NCI-H1105 (cell line): ENCODE measurements at regions not wholly inside any gene's neighbourhood (a gene's known extent, or its start where the extent isn't known, plus 50 kb on each side); places are given as distances from the start of the nearest gene placed in this dataset.

Experiments used
- DNase-seq: peaks from one replicate; lab custom pipeline; 2025; lab: John Stamatoyannopoulos, UW

GRCh38 chr16:73448970-73449369 lies 401.0 kb upstream of the ZFHX3 start:
- no peak for DNase-seq

DNA sequence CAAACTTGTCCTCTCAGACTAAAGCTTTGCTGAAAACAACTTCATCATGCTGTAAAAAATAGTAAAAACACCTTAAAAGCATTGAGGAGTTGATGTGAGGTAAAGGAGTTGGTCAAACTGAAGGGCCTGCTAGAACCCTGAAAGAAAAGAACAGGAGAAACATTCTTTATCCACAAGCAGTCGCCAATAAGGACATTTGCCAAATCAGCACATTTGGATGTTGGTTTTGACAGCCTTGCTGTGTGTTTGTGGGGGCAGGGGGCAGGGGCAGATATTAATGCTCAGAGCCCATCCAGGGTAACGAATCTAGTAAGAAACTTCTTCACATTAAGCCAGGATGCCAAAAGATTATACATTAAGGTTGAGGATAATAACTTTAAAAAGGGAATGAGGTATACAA lies 399.9 kb upstream of the ZFHX3 start:
- no peak for DNase-seq

- DNase-seq, result no peak
These were observed 386.7 kb upstream of the ZFHX3 start for GRCh38 chr16:73434621-73435020.

DNA sequence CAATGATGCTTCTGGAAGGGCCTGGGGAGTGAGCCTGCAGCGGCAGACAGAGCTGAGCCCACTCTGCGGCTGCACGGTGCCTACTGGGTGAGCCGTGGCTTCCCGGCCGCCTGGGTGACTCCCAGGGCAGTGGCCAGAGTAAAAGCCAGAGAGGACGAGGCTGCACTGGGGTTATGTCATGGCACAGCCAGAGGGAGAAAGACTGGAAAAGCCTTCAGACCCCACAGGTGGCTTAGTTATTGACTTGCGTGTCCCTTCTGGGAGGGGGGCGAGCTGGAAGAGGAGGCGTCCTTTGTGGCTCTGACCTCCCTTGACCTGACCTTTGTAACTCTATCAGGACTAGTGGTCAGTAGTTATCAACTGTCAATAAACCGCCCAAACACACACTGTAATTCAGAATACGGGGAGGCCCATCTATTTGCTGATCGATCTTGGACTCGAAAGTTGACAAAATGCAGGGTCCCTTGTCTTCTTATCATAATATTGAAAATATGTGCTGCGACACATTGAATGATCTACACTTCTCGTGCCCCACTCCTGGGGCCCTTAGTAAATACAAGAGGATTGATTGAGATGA lies 385.9 kb upstream of the ZFHX3 start:
- no peak for DNase-seq

DNA sequence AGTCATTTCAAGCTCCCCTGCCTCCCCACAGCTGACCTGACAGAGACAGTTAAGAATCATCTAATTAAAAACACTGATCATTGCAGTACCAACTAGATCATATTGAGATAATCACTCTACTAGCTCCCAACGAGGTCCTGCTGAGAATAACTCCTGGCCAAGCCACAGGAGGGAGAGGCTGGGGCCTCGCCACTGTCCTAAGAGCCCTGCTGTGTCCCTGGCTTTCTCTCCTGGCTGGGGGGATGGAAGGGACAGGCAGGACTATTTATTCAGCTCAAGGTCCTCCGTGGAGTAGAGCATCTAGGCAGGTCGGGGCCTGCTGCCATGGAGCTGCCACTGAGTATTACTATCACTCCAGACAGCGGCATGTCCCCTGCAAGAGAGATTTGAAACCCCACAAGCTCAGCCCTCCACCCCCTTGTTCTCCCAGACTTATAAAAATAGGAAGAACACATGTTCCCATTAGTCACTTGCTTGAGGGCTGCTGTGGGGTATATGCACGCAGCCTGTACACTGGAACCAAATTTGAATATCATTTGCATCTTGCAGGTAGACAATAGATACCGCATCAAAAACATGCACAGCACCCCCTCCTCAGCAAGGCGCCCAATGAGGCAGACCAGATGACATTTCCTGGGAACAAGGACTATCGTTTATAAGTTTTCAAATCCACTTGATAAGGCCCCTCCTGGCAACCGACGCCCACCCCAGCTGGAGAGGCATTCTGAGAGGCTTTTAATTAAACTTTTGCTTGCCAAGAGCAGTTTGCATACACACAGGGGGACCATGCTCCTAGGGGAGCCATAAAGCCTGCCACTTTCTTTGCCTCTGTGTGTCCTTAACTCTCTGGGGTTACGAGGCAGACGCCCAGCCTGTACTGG lies 385.2 kb upstream of the ZFHX3 start:
- DNase-seq, result peak; percentile 6

DNA sequence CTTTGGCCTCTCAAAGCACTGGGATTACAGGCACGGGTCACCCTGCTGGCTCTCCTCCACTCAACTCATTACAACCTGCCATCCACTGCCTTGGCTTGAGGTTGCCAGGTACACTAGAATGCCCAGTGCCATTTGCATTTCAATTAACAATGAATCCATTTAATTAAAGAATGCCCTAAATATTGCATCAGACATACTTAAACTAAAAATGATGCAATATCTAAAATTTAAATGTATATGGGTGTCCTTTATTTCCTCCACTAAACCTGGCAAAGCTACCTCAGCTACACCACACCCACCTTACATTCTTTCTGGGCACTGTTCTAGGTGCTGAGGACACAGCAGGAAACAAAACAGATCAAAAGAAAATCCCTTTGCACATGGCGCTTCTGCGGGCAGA lies 382.2 kb upstream of the ZFHX3 start:
- DNase-seq, result no peak

- DNase-seq, result no peak
These were observed 380.2 kb upstream of the ZFHX3 start for GRCh38 chr16:73428121-73428520.

DNA sequence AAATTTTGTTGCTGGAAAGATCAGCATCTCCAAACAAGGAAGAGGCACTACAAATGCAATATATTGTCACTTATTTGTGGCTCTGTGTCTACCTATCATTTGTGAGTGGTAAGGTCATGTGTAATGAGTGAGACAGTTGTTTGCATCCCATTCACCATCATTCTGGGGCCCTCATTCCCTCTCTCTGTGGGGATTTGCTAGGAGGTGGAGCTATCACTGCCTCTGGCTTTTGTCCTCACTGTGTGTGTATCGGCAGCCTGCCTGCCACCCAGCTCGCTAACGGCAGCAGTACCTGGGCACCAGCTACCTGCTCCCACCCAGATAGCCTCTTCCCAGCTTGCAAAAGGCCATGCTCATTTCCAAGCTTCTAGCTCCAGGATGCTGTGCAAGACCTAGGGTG lies 379.2 kb upstream of the ZFHX3 start:
- no peak for DNase-seq

DNA sequence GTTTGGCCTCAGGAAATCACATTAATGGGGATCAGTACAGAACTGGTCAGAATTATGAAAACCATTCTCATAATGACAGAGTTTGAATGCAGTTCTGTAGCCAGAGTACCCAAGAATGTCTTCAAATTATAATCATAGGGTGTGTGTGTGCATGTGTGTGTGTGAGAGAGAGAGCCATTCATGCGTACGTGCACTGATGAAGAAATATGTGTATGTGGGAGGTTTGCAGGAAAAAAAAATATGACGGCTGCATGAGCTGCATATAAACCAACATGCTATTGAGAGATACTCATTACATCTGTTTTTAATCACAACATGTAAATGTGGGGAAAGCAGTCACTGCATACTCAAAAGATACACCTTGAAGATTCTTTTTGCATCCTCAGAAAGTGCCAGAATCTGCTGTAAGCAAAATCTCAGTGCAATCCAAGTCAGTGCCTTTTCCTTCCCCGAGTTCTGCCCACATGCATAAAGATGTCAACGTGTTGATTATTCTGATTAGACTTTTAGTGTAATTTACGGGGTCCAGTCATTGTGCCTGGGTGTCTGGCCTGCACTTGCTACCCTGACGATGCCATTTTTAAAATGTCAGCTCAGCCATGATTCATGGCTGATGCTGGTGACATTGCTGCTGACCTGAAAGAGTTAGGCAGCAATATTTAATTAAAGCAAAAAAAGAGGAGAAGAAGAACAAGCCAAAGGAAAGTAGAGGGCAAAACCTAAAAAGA lies 378.7 kb upstream of the ZFHX3 start:
- no peak for DNase-seq

- DNase-seq, result no peak
These were observed 372.7 kb upstream of the ZFHX3 start for GRCh38 chr16:73420676-73421075.

- no peak for DNase-seq
These were observed 372.3 kb upstream of the ZFHX3 start for GRCh38 chr16:73420244-73420643.

DNA sequence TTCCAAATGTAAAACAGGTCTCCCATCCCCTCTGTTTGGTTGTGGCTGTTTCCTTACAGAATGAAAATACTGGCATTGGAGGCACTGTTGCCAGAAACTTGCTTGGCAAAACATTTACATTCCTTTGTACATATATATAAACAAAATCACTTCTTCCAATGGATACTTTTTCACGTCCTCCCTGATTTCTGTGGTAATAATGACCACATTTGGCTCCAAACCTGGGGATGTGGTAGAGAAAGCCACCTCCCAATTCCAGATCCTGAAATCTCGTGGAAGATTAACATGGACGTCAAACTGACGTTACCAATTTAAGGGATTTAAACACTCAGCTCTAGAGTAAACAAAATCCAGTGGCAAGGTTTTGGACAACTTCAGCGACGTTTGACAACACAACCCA lies 370.8 kb upstream of the ZFHX3 start:
- no peak for DNase-seq

- no peak for DNase-seq
These were observed 370.1 kb upstream of the ZFHX3 start for GRCh38 chr16:73418051-73418450.

DNA sequence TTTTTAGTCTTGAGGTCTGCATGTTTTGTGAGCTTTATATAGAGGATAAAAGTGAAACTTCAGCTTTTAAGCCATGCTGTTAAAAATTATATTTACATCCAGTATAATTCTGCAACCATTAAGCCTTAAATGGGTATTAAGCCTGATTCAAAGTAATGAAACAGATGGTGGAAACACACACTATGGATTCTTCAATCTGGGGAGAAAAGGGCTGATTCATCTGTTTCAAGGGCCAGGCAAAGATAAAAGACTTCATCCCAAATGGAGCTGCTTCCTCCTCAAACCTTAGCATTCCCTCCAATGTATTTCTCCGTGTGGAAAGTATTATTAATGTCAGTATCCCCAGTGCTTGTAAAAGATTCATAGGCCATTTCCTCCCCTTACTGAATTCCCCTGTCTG lies 367.4 kb upstream of the ZFHX3 start:
- DNase-seq, result no peak

DNA sequence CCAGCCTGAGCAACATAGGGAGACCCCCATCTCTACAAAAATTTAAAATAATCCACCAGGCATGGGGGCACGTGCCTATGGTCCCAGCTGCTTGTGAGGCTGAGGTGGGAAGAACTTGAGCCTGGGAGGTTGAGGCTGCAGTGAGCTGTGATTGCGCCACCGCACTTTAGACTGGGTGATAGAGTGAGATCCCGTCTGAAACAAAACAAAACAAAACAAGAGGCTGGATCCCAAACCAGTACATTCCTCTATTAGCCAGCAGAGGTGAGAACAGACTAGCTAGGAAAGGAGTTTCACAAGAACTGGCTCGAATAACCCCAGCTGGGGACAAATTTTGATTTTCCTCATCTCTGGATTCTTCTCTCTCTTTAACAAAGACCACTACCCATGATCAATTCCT lies 366.7 kb upstream of the ZFHX3 start:
- no peak for DNase-seq

DNA sequence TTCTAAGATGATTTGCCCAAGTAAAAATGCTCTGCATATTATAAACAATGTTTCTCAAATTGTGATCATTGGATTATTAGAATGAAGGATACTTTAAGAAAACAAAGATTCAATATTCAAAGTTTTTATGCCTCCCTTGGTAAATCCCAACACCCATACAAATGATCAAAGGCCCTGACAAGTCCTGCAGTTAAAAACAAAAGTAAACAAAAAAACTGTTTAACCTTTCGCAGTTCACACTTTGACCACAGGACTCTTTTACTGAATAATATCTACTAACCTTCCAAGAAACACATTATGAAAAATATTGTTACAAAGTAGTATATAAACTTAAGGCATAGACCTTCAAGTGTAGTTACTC lies 365.9 kb upstream of the ZFHX3 start:
- DNase-seq, result no peak

GRCh38 chr16:73413091-73413829 lies 365.3 kb upstream of the ZFHX3 start:
- DNase-seq, result no peak

DNA sequence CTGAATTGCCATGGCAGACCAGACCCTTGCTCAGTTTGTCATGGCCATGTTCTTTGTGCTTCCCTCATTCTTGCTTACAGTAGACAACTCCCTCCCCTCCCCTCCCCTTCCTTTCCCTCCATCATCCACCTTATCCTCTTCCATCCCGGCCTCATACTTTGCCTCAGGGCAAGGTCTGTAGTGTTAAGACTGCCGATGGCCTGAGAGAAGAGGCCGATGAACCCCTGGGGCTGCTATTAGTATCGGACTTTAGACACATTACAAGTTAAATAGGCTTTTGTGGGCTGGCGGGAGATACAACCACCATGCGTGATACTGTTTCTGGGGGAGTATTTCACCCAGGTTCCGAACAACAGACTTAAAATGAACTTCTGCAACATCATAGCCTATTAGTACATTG lies 364.5 kb upstream of the ZFHX3 start:
- DNase-seq, result no peak

GRCh38 chr16:73408716-73409115 lies 360.8 kb upstream of the ZFHX3 start:
- DNase-seq, result no peak

- no peak for DNase-seq
These were observed 360.4 kb upstream of the ZFHX3 start for GRCh38 chr16:73408311-73408710.

GRCh38 chr16:73405851-73406250 lies 357.9 kb upstream of the ZFHX3 start:
- DNase-seq, result no peak

DNA sequence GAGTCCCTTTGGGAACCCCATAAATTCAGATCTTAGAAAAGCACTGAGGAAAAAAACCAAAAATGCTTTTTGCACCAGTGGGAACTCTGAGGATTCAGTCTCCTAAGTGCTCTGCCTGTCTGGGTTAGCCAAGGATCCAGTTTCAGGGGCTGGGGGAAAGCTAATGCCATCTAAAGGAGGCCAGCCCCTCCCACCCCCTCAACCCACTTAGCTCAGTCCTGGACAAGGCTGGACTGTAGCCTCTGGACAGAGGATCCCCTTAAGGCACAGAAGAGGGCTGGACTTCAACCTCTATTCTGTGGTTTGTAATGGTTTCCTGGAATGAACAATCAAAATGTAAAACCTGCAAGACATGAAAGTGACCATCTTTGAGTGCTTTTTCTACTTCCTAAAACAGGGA lies 356.1 kb upstream of the ZFHX3 start:
- no peak for DNase-seq

- DNase-seq, result no peak
These were observed 355.4 kb upstream of the ZFHX3 start for GRCh38 chr16:73403291-73403690.
